ENCODE measurements at regions not wholly inside any gene's neighbourhood (a gene's known extent, or its start where the extent isn't known, plus 50 kb on each side); places are given as distances from the start of the nearest gene placed in this dataset.
"Not testable (repeated sequence)": the region's sequence is repeated elsewhere in the genome, so short reads cannot be mapped to it uniquely, and the experiment has no call there.

DNA sequence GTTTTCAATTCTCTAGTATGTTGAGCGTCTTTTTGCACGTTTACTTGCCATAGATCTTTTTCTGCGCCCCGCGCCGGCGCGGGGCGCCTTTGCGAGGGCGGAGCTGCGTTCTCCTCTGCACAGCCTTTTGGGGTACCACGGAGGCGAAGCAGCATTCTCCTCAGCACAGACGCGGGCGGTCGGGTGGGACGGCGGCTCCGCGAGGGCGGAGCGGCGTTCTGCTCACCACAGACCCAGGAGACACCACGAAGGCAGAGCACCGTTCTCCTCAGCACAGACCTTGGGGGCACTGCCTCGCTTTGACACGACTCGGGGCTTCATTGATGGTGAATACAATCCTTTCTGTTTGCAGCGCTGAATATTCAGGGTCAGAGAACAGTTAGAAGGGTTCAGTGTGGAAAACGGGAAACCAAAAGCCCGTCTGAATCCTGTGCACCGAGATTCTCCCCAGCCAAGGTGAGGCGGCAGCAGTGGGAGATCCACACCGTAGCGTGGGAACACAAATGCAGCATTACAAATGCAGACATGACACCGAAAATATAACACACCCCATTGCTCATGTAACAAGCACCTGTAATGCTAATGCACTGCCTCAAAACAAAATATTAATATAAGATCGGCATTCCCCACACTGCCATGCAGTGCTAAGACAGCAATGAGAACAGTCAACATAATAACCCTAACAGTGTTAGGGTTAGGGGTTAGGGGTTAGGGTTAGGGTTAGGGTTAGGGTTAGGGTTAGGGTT lies 190.7 kb upstream of the VIPR2 start:
- H3K4me1 ChIP-seq (ENCODE audit: control insufficient read depth in 5 of 5, insufficient read depth in 5 of 5, low read length in 5 of 5); H3K27ac ChIP-seq (ENCODE audit: low read depth, low read length); H3K9ac ChIP-seq (ENCODE audit: low read length in 5 of 5); H3K4me3 ChIP-seq (ENCODE audit: low read depth in 1 of 5, low read length in 5 of 5); H3K27me3 ChIP-seq (ENCODE audit: control insufficient read depth in 5 of 5, insufficient read depth in 4 of 5, low read length in 5 of 5); H3K36me3 ChIP-seq (ENCODE audit: control insufficient read depth in 5 of 5, insufficient read depth in 5 of 5, low read length in 5 of 5); H3K9me3 ChIP-seq (ENCODE audit: control insufficient read depth in 5 of 5, low read length in 5 of 5): not testable (repeated sequence)

- not testable (repeated sequence) for H3K27me3 ChIP-seq (ENCODE audit: control insufficient read depth in 5 of 5, insufficient read depth in 4 of 5, low read length in 5 of 5)
These were observed 188.3 kb upstream of the VIPR2 start for GRCh38 chr7:159332854-159333479.

GRCh38 chr7:159331462-159331861 lies 186.8 kb upstream of the VIPR2 start:
- Histone ChIP-seq H3K4me1 (ENCODE audit: control insufficient read depth in 5 of 5, insufficient read depth in 5 of 5, low read length in 5 of 5) (no peaks in the 10 kb centered on the region), H3K36me3 (ENCODE audit: control insufficient read depth in 5 of 5, insufficient read depth in 5 of 5, low read length in 5 of 5) (no peaks in the 10 kb centered on the region), H3K4me3 (ENCODE audit: low read depth in 1 of 5, low read length in 5 of 5) (no peak overlapping the region), H3K9me3 (ENCODE audit: control insufficient read depth in 5 of 5, low read length in 5 of 5) (peaks cover 0 to 36% (median 19%) of the 10 kb centered on the region in 5 donors), H3K27me3 (ENCODE audit: control insufficient read depth in 5 of 5, insufficient read depth in 4 of 5, low read length in 5 of 5) (no peaks in the 10 kb centered on the region), H3K9ac (ENCODE audit: low read length in 5 of 5) (no peak overlapping the region), H3K27ac (ENCODE audit: low read depth, low read length) (no peak overlapping the region)

More at GRCh38 chr7:159332854-159333479, 188.3 kb upstream of the VIPR2 start:
- H3K36me3 ChIP-seq (ENCODE audit: control insufficient read depth in 5 of 5, insufficient read depth in 5 of 5, low read length in 5 of 5); H3K27ac ChIP-seq (ENCODE audit: low read depth, low read length); H3K4me3 ChIP-seq (ENCODE audit: low read depth in 1 of 5, low read length in 5 of 5); H3K9ac ChIP-seq (ENCODE audit: low read length in 5 of 5); H3K4me1 ChIP-seq (ENCODE audit: control insufficient read depth in 5 of 5, insufficient read depth in 5 of 5, low read length in 5 of 5): not testable (repeated sequence)
- H3K9me3 ChIP-seq (ENCODE audit: control insufficient read depth in 5 of 5, low read length in 5 of 5): peaks cover 0 to 22% (median 7%) of the 10 kb centered on the region in 5 donors

DNA sequence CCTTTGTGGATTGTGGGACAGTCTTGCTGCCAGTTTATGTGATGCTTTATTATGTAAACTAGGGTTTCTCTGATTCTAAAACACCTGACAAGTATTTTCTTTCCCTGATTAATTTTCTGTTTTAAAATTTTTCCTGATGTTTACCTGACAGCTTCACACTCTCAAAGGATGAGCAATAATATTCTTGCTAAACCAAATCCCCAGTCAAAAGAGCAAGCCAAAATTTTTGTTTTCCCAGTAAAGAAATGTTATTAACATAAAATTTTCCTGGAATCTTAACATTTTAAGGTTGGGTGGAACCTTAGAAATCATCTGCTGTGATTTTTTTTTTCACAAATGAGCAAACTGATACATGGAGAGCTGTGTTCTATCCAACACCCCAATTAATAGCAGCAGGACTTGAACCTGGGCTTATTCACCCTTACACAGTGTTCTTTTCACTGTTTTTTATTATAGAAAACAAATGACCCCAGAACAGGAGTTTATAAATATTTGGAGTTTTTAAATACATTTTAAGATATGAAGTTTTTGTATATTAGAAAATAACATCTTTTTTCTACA lies 185.2 kb upstream of the VIPR2 start:
- no peaks in the 10 kb centered on the region for H3K27me3 ChIP-seq (ENCODE audit: control insufficient read depth in 5 of 5, insufficient read depth in 4 of 5, low read length in 5 of 5)
- no peaks in the 10 kb centered on the region for H3K36me3 ChIP-seq (ENCODE audit: control insufficient read depth in 5 of 5, insufficient read depth in 5 of 5, low read length in 5 of 5)
- H3K4me3 ChIP-seq (ENCODE audit: low read depth in 1 of 5, low read length in 5 of 5): no peak overlapping the region
- H3K4me1 ChIP-seq (ENCODE audit: control insufficient read depth in 5 of 5, insufficient read depth in 5 of 5, low read length in 5 of 5): no peaks in the 10 kb centered on the region
- H3K9me3 ChIP-seq (ENCODE audit: control insufficient read depth in 5 of 5, low read length in 5 of 5): peaks cover 0 to 34% (median 19%) of the 10 kb centered on the region in 5 donors
- no peak overlapping the region for H3K27ac ChIP-seq (ENCODE audit: low read depth, low read length)
- H3K9ac ChIP-seq (ENCODE audit: low read length in 5 of 5): no peak overlapping the region

DNA sequence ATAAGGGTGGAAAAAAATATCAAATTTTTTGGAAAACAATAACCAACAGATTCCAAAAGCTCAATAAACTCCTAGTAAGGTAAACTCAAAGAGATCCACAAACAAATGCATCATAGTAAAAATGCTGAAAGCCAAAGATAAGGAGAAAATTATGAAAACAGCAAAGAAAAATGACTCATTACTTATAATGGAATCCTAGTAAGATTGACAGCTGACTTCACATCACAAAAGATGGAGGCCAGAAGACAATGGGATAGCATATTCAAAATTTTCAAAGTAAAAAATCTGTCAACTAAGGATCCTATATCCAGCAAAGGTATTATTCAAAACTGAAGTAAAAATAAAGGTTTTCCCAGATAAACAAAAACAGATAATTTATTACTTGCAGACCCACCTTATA lies 183.4 kb upstream of the VIPR2 start:
- Histone ChIP-seq H3K27ac (ENCODE audit: low read depth, low read length) (no peak overlapping the region), H3K9me3 (ENCODE audit: control insufficient read depth in 5 of 5, low read length in 5 of 5) (peaks cover 0 to 34% (median 19%) of the 10 kb centered on the region in 5 donors), H3K36me3 (ENCODE audit: control insufficient read depth in 5 of 5, insufficient read depth in 5 of 5, low read length in 5 of 5) (no peaks in the 10 kb centered on the region), H3K27me3 (ENCODE audit: control insufficient read depth in 5 of 5, insufficient read depth in 4 of 5, low read length in 5 of 5) (no peaks in the 10 kb centered on the region), H3K4me1 (ENCODE audit: control insufficient read depth in 5 of 5, insufficient read depth in 5 of 5, low read length in 5 of 5) (no peaks in the 10 kb centered on the region), H3K4me3 (ENCODE audit: low read depth in 1 of 5, low read length in 5 of 5) (no peak overlapping the region), H3K9ac (ENCODE audit: low read length in 5 of 5) (no peak overlapping the region)

GRCh38 chr7:159323359-159323758 lies 178.7 kb upstream of the VIPR2 start:
- H3K36me3 ChIP-seq (ENCODE audit: control insufficient read depth in 5 of 5, insufficient read depth in 5 of 5, low read length in 5 of 5): no peaks in the 10 kb centered on the region
- peaks cover 0 to 21% (median 15%) of the 10 kb centered on the region in 5 donors for H3K9me3 ChIP-seq (ENCODE audit: control insufficient read depth in 5 of 5, low read length in 5 of 5)
- H3K9ac ChIP-seq (ENCODE audit: low read length in 5 of 5): no peak overlapping the region
- H3K27ac ChIP-seq (ENCODE audit: low read depth, low read length): no peak overlapping the region
- H3K4me1 ChIP-seq (ENCODE audit: control insufficient read depth in 5 of 5, insufficient read depth in 5 of 5, low read length in 5 of 5): no peaks in the 10 kb centered on the region
- H3K27me3 ChIP-seq (ENCODE audit: control insufficient read depth in 5 of 5, insufficient read depth in 4 of 5, low read length in 5 of 5): no peaks in the 10 kb centered on the region
- no peak overlapping the region for H3K4me3 ChIP-seq (ENCODE audit: low read depth in 1 of 5, low read length in 5 of 5)

DNA sequence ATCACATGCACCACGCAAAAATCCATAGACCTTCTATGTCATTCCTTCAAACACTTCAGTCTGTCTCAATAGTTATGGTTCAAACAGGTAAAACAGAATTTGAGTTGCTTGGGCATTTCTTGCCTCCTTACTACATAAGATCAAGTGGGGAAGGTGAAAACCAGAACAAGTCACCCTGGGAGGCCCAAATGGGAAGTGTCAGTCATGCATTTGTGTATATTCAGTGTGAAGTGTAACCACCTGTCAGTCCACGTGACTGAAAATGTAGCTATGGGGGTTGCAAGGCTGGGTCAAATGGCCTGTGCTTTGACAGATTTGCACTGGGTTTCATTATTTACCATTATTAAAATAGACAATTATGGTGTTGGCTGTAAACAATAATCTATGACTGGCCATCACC lies 176.6 kb upstream of the VIPR2 start:
- Histone ChIP-seq H3K9me3 (ENCODE audit: control insufficient read depth in 5 of 5, low read length in 5 of 5) (peaks cover 0 to 5% (median under 1%) of the 10 kb centered on the region in 5 donors), H3K9ac (ENCODE audit: low read length in 5 of 5) (no peak overlapping the region), H3K27ac (ENCODE audit: low read depth, low read length) (no peak overlapping the region), H3K4me1 (ENCODE audit: control insufficient read depth in 5 of 5, insufficient read depth in 5 of 5, low read length in 5 of 5) (no peaks in the 10 kb centered on the region), H3K4me3 (ENCODE audit: low read depth in 1 of 5, low read length in 5 of 5) (no peak overlapping the region), H3K27me3 (ENCODE audit: control insufficient read depth in 5 of 5, insufficient read depth in 4 of 5, low read length in 5 of 5) (no peaks in the 10 kb centered on the region), H3K36me3 (ENCODE audit: control insufficient read depth in 5 of 5, insufficient read depth in 5 of 5, low read length in 5 of 5) (no peaks in the 10 kb centered on the region)

- Histone ChIP-seq H3K36me3 (ENCODE audit: control insufficient read depth in 5 of 5, insufficient read depth in 5 of 5, low read length in 5 of 5) (no peaks in the 10 kb centered on the region), H3K4me3 (ENCODE audit: low read depth in 1 of 5, low read length in 5 of 5) (no peak overlapping the region), H3K27me3 (ENCODE audit: control insufficient read depth in 5 of 5, insufficient read depth in 4 of 5, low read length in 5 of 5) (no peaks in the 10 kb centered on the region), H3K4me1 (ENCODE audit: control insufficient read depth in 5 of 5, insufficient read depth in 5 of 5, low read length in 5 of 5) (no peaks in the 10 kb centered on the region), H3K27ac (ENCODE audit: low read depth, low read length) (no peak overlapping the region), H3K9me3 (ENCODE audit: control insufficient read depth in 5 of 5, low read length in 5 of 5) (peaks cover 0 to 5% (median 0%) of the 10 kb centered on the region in 5 donors), H3K9ac (ENCODE audit: low read length in 5 of 5) (no peak overlapping the region)
These were observed 174.2 kb upstream of the VIPR2 start for GRCh38 chr7:159318682-159319351.

- no peak overlapping the region for H3K27ac ChIP-seq (ENCODE audit: low read depth, low read length)
- no peaks in the 10 kb centered on the region for H3K27me3 ChIP-seq (ENCODE audit: control insufficient read depth in 5 of 5, insufficient read depth in 4 of 5, low read length in 5 of 5)
These were observed 172.6 kb upstream of the VIPR2 start for GRCh38 chr7:159317294-159317693.

DNA sequence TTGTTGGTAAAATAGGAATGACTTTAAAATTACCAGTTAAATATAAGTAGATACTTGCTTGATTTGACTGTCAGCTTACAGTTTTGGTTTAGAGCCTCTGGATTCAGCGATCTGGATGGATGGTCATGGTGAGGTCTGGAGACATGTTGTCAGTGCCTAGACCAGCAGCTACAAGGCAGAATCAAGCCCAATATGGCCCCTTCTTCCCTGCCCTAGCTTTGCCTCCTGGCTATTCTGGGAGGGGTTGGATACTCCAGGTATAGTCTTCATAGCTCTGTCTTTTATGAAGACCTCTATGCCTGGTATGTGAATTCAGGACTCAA lies 166.5 kb upstream of the VIPR2 start:
- Histone ChIP-seq H3K27me3 (ENCODE audit: control insufficient read depth in 5 of 5, insufficient read depth in 4 of 5, low read length in 5 of 5) (peaks cover 0 to 5% (median 0%) of the 10 kb centered on the region in 5 donors), H3K27ac (ENCODE audit: low read depth, low read length) (no peak overlapping the region), H3K36me3 (ENCODE audit: control insufficient read depth in 5 of 5, insufficient read depth in 5 of 5, low read length in 5 of 5) (no peaks in the 10 kb centered on the region), H3K9me3 (ENCODE audit: control insufficient read depth in 5 of 5, low read length in 5 of 5) (peaks cover 0 to 3% (median 0%) of the 10 kb centered on the region in 5 donors), H3K4me3 (ENCODE audit: low read depth in 1 of 5, low read length in 5 of 5) (no peak overlapping the region), H3K9ac (ENCODE audit: low read length in 5 of 5) (no peak overlapping the region), H3K4me1 (ENCODE audit: control insufficient read depth in 5 of 5, insufficient read depth in 5 of 5, low read length in 5 of 5) (no peaks in the 10 kb centered on the region)

More at GRCh38 chr7:159317294-159317693, 172.6 kb upstream of the VIPR2 start:
- H3K36me3 ChIP-seq (ENCODE audit: control insufficient read depth in 5 of 5, insufficient read depth in 5 of 5, low read length in 5 of 5): no peaks in the 10 kb centered on the region
- H3K4me3 ChIP-seq (ENCODE audit: low read depth in 1 of 5, low read length in 5 of 5): no peak overlapping the region
- peaks cover 0 to 5% (median 0%) of the 10 kb centered on the region in 5 donors for H3K9me3 ChIP-seq (ENCODE audit: control insufficient read depth in 5 of 5, low read length in 5 of 5)
- H3K9ac ChIP-seq (ENCODE audit: low read length in 5 of 5): no peak overlapping the region
- H3K4me1 ChIP-seq (ENCODE audit: control insufficient read depth in 5 of 5, insufficient read depth in 5 of 5, low read length in 5 of 5): no peaks in the 10 kb centered on the region

Measured in subcutaneous abdominal adipose tissue (tissue), 5 donors.